Gastroesophageal sphincter (tissue), 3 donors: ENCODE measurements at regions not wholly inside any gene's neighbourhood (a gene's known extent, or its start where the extent isn't known, plus 50 kb on each side); places are given as distances from the start of the nearest gene placed in this dataset.

Experiments
- CTCF ChIP-seq, 4 experiments: fragments of 200-600 bp in 2 of 4; fragments of 450-650 bp in 2 of 4; sonication (generic) in 1 of 4; IDR thresholded peaks; one replicate each; pipeline ENCODE4 v1.5.1; 2017 to 2019; ENCODE audit warnings: antibody characterized with exemption in 4 of 4, mild to moderate bottlenecking in 2 of 4, moderate library complexity in 2 of 4
- EP300 ChIP-seq: sonication (generic); formaldehyde crosslinking; IDR thresholded peaks from one replicate; pipeline ENCODE4 v1.6.1; 2017; ENCODE audit warnings: antibody characterized with exemption, mild to moderate bottlenecking
- POLR2A ChIP-seq, 2 donors: fragments of 450-650 bp; IDR thresholded peaks; one replicate each; pipeline ENCODE4 v1.6.1; 2017; ENCODE audit warnings: antibody characterized with exemption in 2 of 2, mild to moderate bottlenecking in 2 of 2, moderate library complexity in 1 of 2

GRCh38 chr18:71966791-71967190 is 577.4 kb downstream of the CBLN2 start:
- TF ChIP-seq CTCF (IDR thresholded peaks at IDR 0.05) (no peak), POLR2A (IDR thresholded peaks at IDR 0.05) (no peak), EP300 (no peak)
